ENCODE measurements at regions not wholly inside any gene's neighbourhood (a gene's known extent, or its start where the extent isn't known, plus 50 kb on each side); places are given as distances from the start of the nearest gene placed in this dataset.

DNA sequence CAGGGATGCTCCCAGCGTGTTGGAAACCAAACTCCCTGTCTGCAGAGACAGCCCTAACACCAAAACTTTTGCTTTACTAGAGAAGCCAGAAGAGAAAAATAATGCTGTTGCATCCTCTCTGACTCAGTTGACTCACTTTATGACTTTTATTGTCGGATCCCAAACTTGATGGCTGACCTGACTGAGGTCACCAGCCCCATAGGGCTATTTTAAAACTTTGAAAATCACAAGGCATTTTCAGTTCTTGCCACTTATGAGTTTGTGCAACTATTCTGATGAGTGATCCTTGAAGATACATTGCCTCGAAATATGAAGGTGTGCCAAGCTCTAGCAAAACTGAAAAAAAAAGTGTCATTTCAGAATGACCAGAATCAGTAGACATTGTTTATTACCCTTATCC, 320.2 kb downstream of the DLEU7 start:
- TF ChIP-seq, protein P1, sequence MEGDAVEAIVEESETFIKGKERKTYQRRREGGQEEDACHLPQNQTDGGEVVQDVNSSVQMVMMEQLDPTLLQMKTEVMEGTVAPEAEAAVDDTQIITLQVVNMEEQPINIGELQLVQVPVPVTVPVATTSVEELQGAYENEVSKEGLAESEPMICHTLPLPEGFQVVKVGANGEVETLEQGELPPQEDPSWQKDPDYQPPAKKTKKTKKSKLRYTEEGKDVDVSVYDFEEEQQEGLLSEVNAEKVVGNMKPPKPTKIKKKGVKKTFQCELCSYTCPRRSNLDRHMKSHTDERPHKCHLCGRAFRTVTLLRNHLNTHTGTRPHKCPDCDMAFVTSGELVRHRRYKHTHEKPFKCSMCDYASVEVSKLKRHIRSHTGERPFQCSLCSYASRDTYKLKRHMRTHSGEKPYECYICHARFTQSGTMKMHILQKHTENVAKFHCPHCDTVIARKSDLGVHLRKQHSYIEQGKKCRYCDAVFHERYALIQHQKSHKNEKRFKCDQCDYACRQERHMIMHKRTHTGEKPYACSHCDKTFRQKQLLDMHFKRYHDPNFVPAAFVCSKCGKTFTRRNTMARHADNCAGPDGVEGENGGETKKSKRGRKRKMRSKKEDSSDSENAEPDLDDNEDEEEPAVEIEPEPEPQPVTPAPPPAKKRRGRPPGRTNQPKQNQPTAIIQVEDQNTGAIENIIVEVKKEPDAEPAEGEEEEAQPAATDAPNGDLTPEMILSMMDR (IDR thresholded peaks at IDR 0.05), result no peak
- no peak for TF ChIP-seq POLR2AphosphoS5 (IDR thresholded peaks at IDR 0.05)
- no peak for TF ChIP-seq POLR2A (IDR thresholded peaks at IDR 0.05; ENCODE audit: low read depth)

All from esophagus muscularis mucosa (tissue), 3 donors.